ENCODE measurements at regions not wholly inside any gene's neighbourhood (a gene's known extent, or its start where the extent isn't known, plus 50 kb on each side); places are given as distances from the start of the nearest gene placed in this dataset.

DNA sequence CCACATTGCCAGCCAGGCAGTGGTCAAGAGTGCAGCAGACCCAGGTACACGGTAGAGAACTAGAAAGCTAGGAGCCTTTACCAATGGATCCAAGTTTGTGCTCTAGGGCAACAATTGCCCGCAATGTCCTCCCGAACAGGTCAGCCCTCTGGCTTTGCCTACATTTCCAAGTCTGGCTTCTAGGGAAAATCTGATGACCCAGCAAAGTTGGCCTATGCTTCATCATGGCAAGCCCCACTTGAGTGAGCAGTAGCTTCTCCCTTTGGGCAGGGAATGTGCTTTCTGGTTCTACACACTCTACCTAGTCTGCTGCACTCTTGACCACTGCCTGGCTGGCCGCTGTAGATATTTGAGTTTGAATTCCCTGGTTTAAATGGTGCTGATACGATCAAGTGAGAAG, 361.6 kb upstream of the NR2F2 start:
- DNase-seq, result no peak

DNA sequence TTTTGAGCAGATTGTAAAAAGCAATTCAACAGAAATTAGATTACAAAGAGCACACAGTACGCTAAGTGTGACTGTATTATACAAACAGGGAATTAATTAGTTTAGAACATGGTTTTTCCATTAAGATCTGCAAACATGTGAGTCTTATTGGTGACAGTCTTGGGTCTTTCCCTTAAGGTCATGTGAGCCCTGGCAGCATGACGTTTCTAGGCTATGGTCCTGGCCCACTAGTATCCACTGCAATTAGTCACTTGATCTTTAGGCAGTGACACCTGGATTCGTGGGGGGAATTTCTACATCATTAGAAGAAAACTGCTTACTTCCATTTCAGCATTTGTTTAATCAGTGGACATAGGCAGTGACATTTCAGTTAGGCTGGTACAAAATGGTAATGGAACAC, 360.2 kb upstream of the NR2F2 start:
- no peak for DNase-seq

DNA sequence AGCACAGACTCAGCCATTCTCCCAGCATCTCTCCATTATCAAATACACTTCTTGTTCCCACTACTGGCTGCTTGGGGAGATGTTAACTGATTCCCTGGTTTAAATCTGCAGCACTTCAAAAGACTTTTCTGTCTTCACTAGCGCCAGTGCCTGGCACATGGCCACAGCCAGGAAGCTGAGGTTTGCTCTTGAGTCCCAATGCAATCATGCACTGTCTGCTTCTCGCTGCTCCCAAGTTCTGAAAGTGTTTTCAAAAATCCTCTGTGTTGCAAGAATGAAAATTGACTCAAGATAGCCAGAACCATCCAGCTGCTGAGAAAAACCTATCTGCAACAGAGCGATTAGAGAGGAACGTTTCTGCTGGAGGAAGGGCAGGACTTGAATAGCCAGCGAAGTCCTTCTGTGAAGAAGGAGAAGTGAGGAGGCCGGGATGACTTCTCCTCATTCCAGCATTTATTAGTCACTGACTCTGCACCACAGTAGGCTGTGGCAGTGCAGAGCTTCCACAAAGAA, 358.4 kb upstream of the NR2F2 start:
- no peak for DNase-seq

DNA sequence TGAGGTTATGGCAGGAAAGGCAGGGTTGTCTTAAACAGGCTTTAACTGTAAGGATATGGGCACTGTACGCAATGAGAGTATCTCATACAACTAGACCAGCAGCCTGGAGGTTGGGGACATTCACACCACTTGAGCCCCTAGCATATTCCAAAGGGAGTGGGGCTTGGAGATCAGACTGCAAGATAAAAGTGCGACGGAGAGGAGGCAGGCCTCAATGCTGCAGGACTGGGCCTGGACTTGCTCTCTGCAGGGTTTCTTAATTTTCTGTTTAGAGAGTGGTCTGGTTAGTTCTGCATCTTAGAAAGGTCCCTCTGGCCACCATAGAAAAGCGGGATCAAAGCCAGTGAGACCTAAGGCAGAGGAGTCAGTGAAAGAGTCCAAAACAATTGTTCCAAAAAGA, 357.7 kb upstream of the NR2F2 start:
- DNase-seq, result no peak

DNA sequence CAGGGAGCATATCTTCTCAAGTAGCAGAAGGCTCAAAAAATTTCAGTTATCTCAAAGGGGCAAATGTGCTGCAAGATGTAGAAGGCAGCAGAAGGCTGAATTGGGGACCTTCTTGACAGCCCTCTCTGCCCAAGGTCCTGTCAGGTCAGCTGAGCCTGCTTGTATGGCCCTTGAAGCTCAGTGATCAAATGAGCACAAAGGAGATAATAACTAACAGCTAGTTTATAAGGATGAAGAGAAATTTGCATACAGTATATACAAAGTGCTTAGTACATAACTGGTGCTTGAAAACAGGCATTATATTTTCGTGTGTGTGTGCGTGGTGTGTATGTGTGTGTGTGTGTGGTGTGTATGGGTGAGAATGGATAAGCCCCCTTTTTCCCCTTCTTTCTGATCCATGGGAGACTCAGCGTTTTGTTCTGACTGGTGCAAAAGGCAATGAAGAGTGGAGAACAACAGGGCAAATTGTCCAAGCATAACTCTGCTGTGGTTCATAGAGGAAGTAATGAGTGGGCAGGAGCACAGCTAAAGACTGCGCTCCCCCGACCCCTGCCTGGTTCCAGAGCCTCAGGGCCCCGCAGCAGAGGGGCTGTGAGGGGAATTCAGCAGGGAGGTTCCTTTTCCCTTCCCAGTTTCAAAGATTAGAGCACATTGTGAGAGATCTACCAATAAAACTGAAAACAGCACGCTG, 356.8 kb upstream of the NR2F2 start:
- DNase-seq, result no peak

DNA sequence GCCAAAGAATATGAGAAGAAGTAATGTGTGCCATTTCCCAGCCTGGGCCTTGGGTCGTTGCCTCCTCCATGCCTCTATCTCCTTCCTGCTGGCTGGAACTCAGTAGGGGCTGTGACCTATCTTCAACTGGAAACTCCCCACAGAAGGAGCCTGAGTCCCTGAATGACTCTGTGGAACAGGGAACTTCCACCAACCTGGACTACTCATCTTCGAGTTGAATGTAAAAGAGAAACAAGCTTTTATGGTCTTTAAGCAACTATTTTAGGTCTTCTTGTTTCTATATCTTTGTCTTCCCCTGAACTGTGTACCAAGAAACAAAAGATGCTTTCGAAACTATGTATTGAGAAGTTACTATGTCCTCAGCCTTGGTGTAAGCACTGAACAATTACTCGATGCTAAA, 355.3 kb upstream of the NR2F2 start:
- no peak for DNase-seq

DNA sequence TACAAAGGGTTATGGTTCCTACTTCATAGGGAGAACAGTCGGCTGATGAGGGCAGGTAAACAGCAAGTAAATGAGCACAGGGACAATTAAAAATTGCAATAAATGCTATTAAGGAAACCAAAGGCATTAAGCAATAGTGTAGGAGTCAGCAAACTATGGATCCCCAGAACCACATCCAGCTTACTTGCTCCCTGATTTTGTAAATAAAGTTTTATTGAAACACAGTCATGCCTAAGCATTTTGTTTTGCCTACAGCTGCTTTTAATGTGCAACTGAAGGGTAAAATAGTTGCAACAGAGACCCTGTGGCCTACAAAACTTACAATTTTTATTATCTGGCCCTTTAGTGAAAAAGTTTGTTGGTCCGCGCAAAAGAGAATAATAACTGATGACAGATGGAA, 351.2 kb upstream of the NR2F2 start:
- DNase-seq, result no peak

DNA sequence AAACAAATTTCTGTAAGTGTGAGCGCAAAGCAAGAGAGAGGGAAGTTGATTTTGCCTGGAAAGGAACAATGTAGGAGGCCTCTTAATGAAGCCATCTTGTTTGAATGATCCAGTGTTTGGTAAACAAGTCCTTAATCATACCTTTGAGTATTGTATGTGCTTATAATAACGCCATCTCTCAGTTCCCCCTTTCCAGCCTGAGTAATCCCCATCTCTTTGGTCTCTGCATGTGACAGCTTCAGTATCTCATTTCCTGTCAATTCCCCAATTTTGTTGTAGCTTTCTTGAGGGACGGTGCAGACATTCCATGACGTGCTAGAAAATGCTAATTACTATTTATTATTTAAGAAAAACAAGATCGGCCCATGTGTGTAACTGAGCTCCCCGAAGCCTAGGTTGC, 349.3 kb upstream of the NR2F2 start:
- DNase-seq, result no peak

DNA sequence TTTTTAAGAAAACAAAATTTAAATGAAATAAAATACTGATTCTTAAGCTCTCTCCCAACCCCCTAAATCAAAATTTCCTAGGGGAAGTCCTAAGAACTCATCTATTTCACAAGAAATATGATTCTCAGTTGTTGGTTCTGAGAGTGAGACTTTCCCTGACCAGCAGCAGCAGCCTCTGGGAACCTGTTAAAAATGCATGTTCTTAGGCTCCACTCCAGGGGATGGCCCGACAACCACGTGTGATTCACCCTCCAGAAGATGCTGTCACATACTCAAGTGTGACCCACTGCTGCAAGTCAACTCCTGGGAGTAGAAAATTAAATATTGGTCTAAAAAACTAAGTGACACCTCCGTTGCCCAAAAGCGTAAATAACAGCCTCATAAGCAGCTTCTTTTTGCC, 343.2 kb upstream of the NR2F2 start:
- no peak for DNase-seq

DNA sequence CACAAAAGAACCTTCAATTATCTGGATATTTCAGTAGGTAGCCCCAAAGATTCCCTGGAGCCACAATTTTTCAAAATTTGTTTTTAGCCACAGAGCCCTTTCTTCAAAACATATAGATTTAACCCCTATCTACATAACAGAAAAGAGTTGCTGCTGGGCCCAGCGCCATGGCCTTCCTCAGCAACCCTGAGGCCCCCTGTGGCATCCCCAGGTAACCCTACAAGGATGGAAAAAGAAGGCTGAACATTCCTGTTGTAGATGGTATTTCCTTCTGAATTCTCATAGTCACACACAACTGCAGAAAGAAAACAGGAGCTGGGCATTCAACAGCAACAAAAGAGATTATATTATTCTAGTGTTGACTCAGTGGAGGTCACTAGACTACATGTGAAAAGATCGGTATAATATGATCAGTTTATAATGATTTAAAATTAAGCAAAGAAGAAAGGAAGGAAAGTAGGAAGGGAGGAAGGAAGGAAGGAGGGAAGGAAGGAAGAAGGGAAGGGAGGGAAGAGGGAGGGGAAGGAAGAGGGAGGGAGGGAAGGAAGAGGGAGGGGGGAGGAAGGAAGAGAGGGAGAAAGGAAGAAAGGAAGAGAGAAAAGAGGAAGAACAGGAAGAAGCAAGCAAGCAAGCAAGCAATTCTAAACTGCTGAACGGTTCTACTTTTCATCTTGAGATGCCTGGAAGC, 342.5 kb upstream of the NR2F2 start:
- DNase-seq, result no peak

DNA sequence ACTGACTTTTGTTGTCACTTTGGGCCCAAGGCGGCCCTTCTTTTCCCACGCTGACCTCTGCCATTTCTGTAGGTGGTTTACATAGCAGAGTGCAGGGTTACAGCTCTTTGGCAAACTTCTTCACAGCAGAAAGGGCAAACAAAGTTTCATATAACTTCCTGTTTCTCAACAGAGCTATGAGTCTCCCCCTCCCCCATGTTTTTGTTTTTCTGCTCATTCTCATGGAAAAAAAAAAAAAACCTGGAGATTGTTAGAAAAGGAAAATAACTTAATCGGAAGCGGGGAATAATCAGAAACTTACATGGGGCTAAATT, 342.0 kb upstream of the NR2F2 start:
- no peak for DNase-seq

DNA sequence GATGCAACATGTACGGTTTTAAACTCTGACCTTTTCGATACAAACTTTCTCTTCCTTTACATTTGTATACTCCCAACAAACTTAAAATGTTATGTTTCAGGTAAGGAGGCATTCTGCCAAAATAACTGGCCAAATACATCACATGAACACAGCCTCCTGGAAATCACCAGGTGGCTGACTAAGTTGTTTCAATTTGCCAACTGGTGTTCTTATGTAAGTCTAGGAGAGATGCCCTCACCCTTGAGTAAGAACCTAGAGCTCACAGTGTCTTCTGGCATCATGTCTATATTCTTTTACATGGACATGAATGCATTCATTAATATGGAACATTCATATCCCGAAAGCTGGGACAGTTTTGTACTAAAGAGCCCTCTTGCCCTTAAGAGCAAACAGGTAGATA, 341.1 kb upstream of the NR2F2 start:
- DNase-seq, result no peak

DNA sequence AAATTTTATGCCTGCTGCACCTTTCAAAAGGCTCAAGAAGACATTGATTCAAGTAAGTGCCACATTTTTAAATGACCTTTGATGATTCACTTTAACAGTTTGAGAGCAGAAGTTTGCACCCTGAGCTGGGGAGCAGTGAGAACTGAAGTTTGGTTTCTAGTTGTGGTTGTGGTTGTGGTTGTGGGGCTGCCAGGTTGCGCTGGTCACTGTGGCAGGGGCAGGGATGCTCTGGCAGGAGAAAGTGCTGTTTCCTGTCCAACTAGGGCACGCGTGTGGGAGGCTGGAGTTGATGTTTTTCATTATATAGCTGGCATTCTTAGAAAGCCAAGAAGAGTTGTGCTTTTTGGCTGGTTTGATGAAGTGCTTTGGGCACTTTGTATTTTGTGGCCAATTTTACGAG, 339.7 kb upstream of the NR2F2 start:
- peak; percentile 29 for DNase-seq

DNA sequence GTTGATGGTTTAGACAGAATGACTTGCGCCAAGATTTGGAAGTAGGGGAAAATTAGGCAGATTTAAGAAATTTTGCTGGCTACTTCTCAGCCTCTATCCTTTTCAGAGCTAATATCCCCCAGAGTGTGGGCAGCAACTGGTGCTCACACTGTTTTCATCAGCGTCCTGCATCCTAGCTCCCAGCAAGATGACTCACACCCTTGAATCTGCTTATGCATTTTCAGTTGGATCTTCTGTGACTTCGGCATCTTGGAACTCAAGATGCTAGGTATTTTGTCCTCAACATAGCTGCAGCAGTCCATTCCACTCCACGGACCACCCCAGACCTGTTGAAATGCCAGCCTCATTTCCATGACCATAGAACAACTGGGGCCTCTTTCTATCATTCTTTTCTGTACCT, 336.1 kb upstream of the NR2F2 start:
- no peak for DNase-seq

DNA sequence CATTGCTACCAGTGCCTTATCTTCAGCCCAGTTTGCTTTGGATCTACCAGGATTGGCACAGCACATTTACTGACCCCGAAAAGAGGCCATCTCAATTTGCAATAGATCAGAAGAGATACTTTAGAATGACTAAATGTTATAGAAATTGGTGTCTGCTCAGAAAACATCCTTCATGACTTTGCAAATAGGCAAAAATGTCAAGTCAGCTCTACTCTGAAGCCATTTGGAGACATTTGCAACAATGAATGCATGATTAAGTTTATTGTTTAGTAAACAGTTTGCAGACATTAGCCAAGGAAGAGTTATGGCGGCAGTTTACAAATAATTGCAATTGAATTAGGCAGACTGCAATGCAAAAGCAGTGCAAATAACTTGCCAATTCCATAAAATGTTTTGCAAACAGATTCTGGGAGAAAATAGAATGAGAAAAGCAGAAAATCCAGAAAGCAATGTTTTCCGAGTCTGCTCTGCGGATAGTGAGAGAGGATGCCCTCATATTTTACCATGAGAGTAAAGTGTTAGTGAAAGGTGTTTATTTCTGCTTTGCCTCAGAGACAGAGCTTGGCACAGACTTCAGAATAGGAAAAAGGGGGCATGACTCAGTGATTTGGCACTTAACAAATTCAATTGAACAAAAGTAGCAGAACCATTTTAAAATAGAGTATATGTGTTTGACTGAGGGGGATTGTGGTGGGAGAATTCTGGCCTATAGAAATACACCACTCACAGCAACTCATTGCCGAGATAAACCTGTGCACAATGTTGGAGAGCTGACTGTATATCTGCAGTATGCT, 334.9 kb upstream of the NR2F2 start:
- DNase-seq, result no peak

DNA sequence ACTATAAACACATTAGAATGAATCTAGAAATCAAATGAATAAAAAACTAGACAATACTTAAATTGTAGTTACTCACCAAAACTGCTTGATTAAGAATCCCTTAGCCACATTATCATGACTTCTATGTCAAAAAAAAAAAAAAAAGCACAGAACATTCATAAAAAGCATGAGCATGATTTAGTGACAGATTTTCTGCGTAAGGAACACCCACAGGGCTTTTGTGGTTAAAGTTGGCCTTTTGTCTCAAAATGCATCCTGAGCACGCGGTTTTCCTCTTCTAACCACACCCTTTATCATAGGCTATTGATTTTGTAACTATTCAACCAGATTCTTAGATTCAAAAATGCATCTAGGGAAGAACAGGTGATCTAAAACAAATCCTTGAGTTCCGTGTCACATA, 334.0 kb upstream of the NR2F2 start:
- DNase-seq, result no peak

DNA sequence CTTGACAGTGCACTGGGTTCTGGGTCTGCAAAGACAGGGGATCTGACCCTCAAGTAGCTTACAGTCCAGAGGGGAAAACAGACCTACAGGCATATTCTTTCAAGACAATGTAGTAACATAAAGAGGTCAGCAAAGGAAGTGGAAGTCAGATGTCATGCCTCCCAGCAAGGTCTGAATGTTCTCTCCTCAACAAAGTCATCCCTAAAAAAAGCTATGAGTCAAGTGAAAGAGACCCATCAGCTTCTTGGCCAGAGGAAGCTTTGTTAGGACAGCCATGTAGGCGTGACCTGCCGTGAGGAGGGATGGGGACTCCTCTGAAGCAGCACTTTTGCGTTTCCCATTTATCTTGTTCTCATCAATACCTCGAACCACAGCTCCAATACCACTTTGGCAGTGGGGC, 331.6 kb upstream of the NR2F2 start:
- no peak for DNase-seq

DNA sequence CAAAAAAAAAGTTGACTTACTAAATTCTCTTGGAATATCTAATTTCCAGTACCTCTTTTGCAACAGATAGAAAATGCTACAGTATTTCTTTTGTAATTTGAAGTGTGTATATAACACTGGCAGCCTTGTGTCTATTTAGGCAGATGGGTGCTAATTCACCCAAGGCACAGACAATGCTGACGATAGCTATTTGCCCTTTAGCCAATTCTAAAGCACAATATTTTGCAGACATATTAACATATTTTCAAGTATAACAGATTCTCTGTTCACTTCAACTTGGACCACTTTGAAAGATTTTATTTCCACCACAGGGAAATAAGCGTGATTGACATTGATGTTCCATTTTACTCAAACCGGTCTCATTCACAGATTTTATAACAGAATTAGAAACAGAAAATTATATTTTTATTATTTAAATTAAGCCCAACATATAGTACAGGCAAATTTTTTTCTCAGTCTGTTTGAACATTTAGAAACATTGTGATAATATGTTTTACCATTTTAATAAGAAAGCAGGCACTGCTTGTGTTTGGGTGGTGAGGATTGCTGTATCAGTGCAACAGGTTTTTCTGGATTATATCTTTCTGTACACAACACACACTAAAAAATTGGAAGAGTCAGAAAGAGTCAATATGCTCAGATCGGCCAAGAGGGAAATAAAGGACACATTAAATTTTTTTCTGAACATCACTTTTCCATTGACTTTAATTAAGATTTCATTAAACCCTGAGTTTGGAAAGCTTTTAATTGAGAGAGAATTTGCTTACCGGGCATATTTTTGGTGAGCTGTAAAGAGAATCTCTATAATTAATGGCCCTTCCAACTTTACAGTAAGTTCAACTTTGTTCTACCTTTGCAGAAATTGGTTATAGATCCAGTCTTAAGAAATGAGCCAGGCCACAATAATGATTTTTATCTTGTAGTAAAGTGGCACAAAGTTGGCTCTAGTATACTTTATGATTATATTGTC, 327.3 kb upstream of the NR2F2 start:
- no peak for DNase-seq

DNA sequence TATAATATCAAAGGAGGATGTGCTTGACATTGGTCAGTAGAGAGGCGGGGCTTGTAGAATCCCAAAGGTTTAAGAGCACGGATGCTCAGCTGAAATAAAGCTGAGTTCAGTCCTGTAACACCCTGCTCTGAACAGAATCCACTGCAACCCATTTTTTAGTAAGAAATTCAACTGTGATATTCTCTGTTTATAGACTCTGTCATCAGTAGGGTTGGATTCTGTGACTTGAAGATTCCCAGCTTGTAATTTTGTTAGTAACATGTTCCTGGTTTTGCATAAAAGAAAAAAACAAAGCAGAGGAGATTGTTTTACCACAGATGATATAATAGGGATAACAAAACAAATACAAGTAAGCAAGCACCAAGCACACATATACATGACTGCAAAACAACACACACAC, 324.6 kb upstream of the NR2F2 start:
- DNase-seq, result no peak

DNA sequence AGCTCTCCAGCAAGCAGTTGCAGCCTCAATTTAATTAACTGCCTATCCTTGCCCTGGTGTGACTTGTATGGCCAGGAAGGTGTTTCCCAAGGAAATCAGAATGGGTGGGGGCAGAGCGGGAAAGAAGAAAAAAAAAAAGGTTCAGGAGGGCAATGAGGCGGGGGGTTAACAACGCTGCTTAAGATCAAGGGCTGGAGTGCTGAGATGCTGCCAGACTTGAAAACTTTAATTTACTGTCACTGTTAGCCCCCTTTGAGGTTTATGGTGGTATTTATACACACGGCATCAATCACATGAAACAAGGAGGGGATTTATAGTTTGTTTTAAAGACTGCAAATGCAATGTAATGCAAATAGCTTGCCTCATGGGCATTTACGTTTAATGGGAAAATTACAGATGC, 319.4 kb upstream of the NR2F2 start:
- no peak for DNase-seq

DNA sequence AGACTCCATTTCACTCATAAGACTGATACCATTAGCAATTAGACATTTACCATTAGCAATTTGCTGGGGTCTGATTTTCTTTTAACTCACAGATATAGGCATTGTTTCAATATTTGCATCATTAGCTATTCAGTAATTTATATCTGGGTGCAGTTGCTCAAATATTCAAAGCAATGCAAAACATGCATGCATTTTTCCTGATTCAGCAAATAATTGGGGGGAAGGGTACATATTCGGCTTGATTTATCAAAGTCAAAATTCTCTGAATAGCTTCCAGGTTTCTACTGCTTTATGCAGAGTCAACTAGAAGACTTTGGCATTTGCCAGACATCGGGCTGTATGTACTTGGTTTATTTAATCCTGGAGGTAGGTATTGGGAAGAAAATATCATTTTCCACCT, 315.6 kb upstream of the NR2F2 start:
- DNase-seq, result no peak

DNA sequence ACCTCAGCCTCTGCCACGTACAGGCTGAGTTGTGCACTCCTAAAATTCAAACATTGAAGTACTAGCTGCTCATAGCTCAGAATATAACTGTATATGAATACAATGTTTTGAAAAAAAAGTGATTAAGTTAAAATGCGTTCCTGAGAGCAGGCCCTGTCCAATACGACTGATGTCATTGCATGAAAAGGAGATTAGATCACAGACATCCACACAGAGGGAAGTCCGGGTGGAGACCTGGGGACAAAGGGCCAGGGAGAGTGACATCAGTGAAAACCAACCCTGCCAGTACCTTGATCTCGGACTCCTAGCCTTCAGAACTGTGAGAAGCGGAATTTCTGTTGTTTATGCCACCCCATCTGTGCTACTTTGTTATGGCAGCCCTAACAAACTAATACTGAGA, 311.4 kb upstream of the NR2F2 start:
- DNase-seq, result no peak

DNA sequence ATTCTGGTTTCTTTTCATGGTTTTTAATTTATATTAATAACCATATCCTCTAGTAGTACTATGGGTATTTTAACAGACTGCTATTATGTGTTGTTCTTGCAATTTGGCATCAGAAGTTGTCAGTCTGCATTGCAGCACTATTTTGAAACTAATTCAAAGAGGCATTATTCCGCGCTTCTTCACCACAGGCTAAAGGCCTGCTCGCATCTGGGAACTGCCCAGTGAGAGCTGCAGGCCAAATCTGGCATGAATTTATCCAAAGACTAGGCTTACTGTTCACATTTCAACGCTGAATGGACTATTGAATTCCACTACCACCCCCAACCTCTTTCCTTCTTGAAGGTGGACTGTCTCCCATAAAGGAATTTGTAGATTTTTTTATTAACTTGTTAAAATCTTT, 310.4 kb upstream of the NR2F2 start:
- DNase-seq, result no peak
